Activated CD4-positive, alpha-beta T cell treated with anti-CD3 and anti-CD28 coated beads for 36 hours (primary cell): ENCODE measurements at regions not wholly inside any gene's neighbourhood (a gene's known extent, or its start where the extent isn't known, plus 50 kb on each side); places are given as distances from the start of the nearest gene placed in this dataset.
"Not testable (repeated sequence)": the region's sequence is repeated elsewhere in the genome, so short reads cannot be mapped to it uniquely, and the experiment has no call there.

Experiments
- ATAC-seq: fragments of 200-7000 bp; cut with Tn5 transposase; one replicate; pipeline ENCODE4 v1.10.0; 2021; ENCODE audit warnings: mild to moderate bottlenecking, moderate library complexity
- CTCF ChIA-PET: fragments of 350-600 bp; sonication (Branson Sonifier 250); formaldehyde crosslinking; loops from one replicate; lab custom pipeline; 2021; ENCODE audit warnings: antibody characterized with exemption; lab: Charles Lee
- POLR2A ChIA-PET: fragments of 350-600 bp; sonication (Branson Sonifier 250); formaldehyde crosslinking; loops from one replicate; lab custom pipeline; 2021; ENCODE audit warnings: antibody characterized with exemption, inconsistent platforms; lab: Charles Lee
- DNase-seq: peaks from one replicate; pipeline ENCODE4 v3.0.0-alpha.2; 2020
- H3K27ac Mint-ChIP-seq: one replicate; pipeline ENCODE4 v1.8.0; 2021; ENCODE audit warnings: mixed read lengths
- H3K27me3 Mint-ChIP-seq: one replicate; pipeline ENCODE4 v1.8.0; 2021; ENCODE audit warnings: mixed read lengths
- H3K36me3 Mint-ChIP-seq: one replicate; pipeline ENCODE4 v1.8.0; 2021; ENCODE audit warnings: low read depth, mixed read lengths
- H3K4me1 Mint-ChIP-seq: one replicate; pipeline ENCODE4 v1.8.0; 2021; ENCODE audit warnings: mixed read lengths
- H3K4me3 Mint-ChIP-seq: one replicate; pipeline ENCODE4 v1.8.0; 2021; ENCODE audit warnings: mild to moderate bottlenecking, moderate library complexity, mixed read lengths
- H3K9me3 Mint-ChIP-seq: one replicate; pipeline ENCODE4 v1.8.0; 2021; ENCODE audit warnings: low read depth, mixed read lengths
- intact Hi-C, 2 experiments: fragments of 100-400 bp; cut with DNase I in 1 of 2; cut with micrococcal nuclease in 1 of 2; formaldehyde crosslinking; loops; one replicate each; pipeline versions ENCODE4 v1.14.2 to v1.15.1; 2022 to 2024; cut with DNase I, micrococcal nuclease

DNA sequence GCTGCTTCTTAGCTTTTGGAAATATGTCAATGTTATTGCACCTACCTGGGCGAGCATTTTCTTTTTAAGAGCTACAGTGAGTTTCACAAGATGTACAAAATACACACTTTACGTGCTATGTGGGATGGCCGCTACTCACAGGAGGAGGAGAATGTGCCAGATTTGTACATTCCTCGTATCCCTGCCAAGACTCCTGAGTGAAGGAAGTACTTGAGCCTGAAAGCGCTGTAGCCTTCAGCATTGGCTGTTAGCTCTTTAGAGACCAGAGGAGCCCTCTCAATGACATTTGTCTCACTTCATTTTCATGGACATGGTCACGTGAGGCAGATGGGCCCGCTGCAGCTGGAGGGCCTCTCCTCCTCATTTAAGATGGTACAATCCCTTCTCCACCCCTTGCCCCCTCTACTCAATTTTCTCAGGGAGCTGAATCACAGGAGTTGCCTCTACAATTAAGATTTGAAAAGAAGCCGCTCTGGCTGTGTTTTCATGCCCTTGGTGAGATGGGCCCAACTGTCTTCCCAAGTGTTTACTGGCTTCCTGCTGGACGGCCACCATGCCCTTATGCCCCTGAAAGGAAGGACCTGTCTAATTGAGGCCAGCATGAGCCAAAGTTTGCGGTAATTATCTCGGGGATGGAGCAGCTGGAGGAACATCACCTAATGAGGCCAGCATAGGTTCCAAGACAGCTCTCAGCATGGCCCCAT is 442.6 kb downstream of the PRDM2 start:
- no peaks in the 10 kb centered on the region for H3K27me3 Mint-ChIP-seq
- no peaks in the 10 kb centered on the region for H3K4me1 Mint-ChIP-seq
- H3K36me3 Mint-ChIP-seq = no peaks in the 10 kb centered on the region
- ChIA-PET CTCF (interaction anchor here (0.7 kb wide), 1 partner anchor 11 kb away, joined by 3 read pairs; no protein-coding TSS in a partner anchor), POLR2A (no interaction called here)
- ATAC-seq = no peak
- H3K9me3 Mint-ChIP-seq = no peaks in the 10 kb centered on the region
- H3K4me3 Mint-ChIP-seq = no peak overlapping the region
- DNase-seq = no peak
- H3K27ac Mint-ChIP-seq = no peak overlapping the region
- intact Hi-C loops = no loop called here

DNA sequence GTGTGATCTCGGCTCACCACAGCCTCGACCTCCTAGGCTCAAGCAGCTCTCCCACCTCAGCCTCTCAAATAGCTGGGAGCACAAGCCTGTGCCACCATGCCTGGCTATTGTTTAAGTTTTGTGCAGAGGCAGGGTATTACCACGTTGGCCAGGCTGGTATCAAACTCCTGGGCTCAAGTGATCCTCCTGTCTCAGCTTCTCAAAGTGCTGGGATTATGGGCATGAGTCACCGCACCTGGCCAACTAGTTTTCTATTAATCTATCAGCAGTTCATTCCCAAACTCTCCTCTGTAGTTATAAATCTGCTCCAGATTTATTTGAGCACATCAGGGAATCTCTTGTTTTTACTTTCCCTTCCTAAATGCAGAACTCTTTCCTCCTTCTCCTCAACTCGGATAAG is 443.8 kb downstream of the PRDM2 start:
- H3K27me3 Mint-ChIP-seq = peaks cover 3% of the 10 kb centered on the region
- H3K27ac Mint-ChIP-seq = no peak overlapping the region
- H3K9me3 Mint-ChIP-seq = no peaks in the 10 kb centered on the region
- no peak overlapping the region for H3K4me3 Mint-ChIP-seq
- intact Hi-C loops = no loop called here
- H3K4me1 Mint-ChIP-seq = no peaks in the 10 kb centered on the region
- DNase-seq = no peak
- POLR2A ChIA-PET = no interaction called here
- ATAC-seq = no peak
- CTCF ChIA-PET = no interaction called here
- H3K36me3 Mint-ChIP-seq = no peaks in the 10 kb centered on the region

DNA sequence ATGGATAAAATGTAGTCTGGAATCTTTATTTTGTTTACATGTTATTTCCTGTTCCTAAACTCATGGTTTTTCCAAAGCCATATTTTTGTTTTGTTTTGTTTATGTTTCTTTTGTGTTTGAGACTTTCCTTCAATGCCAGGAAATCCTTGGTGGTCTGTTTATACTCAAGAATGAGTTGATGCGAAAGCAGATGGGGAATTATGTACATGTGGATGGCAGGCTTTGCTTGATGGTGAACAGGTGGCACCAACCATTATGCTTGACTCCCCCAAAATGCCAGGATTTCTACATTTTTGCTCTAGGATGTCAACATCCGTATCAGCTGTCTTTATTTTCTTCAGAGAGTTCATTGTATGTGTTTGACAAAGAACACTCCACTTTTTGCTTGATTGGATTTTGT is 448.5 kb downstream of the PRDM2 start:
- ChIA-PET POLR2A (no interaction called here), CTCF (no interaction called here)
- Mint-ChIP-seq H3K4me3 (no peak overlapping the region), H3K27ac (no peak overlapping the region), H3K9me3 (no peaks in the 10 kb centered on the region), H3K36me3 (no peaks in the 10 kb centered on the region), H3K4me1 (no peaks in the 10 kb centered on the region), H3K27me3 (peaks cover 7% of the 10 kb centered on the region)
- DNase-seq (no peak), ATAC-seq (no peak)
- intact Hi-C loops = no loop called here

DNA sequence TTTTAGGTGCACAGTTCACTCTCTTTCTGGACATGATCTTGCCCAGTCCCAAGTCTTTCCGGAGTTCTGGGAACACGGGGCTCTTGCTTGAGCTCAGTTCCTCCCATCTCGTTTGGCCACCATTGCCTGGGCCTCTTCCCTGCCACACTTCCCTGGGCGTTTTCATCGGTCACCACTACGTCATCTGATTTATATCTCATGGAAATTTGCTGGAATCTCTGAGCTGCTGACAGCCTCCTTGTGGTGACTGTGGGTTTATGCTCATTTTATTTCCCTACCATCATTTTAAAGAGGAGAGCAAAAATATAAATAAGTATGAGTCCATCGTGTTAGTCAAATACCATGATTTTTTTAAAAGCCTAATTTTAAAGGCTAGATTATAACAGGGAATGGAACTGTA is 449.1 kb upstream of the KAZN start:
- no peaks in the 10 kb centered on the region for H3K36me3 Mint-ChIP-seq
- no peaks in the 10 kb centered on the region for H3K4me1 Mint-ChIP-seq
- H3K4me3 Mint-ChIP-seq = no peak overlapping the region
- intact Hi-C loops = no loop called here
- no peak for DNase-seq
- H3K9me3 Mint-ChIP-seq = no peaks in the 10 kb centered on the region
- no peak overlapping the region for H3K27ac Mint-ChIP-seq
- ATAC-seq = no peak
- POLR2A ChIA-PET = no interaction called here
- H3K27me3 Mint-ChIP-seq = peaks cover 7% of the 10 kb centered on the region
- CTCF ChIA-PET = no interaction called here

DNA sequence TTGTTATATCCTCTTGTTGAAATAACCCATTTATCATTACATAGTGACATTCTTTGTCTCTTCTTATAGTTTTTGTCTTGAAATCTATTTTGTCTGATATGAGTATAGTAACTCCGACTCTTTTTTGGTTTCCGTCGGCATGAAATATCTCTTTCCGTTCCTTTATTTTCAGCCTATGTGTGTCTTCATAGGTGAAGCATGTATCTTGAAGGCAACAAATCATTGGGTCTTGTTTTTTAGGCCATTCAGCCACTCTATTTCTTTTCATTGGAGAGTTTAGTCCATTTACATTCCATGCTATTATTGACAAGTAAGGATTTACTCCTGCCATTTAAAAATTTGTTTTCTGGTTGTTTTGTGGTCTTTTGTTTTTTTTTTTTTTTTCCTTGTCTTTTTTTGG is 441.9 kb upstream of the KAZN start:
- ATAC-seq (no peak), DNase-seq (no peak)
- Mint-ChIP-seq H3K27me3 (peaks cover 5% of the 10 kb centered on the region), H3K27ac (no peak overlapping the region), H3K9me3 (peaks cover 16% of the 10 kb centered on the region), H3K4me1 (no peaks in the 10 kb centered on the region), H3K36me3 (no peaks in the 10 kb centered on the region), H3K4me3 (no peak overlapping the region)
- ChIA-PET CTCF (no interaction called here), POLR2A (no interaction called here)
- intact Hi-C loops = no loop called here

DNA sequence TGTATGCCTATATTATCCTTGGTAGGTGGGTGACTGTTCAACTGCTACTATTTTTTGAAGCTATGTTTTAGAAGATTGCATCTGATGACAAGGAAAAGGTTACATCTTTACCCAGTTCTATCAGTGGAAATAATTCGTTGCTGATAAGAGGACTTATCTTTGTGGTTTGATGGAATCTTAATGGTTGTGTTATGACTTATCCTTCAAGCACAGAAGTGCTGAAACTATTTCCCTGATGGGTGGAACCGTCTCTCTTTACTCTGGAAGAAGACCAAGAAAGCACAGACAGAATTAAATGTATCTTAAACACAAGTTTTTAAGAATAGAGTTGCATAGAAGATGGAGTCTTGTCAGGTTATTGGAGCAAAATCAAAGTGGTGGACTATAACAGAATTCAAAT is 437.7 kb upstream of the KAZN start:
- POLR2A ChIA-PET = no interaction called here
- CTCF ChIA-PET = interaction anchor here (0.8 to 0.9 kb wide), 2 partner anchors 20 to 74 kb away, joined by 3 read pairs; no protein-coding TSS in a partner anchor
- Mint-ChIP-seq H3K9me3 (peaks cover 20% of the 10 kb centered on the region), H3K4me1 (no peaks in the 10 kb centered on the region), H3K36me3 (no peaks in the 10 kb centered on the region), H3K4me3 (no peak overlapping the region), H3K27ac (no peak overlapping the region), H3K27me3 (peaks cover 2% of the 10 kb centered on the region)
- intact Hi-C loops = no loop called here
- ATAC-seq = no peak
- no peak for DNase-seq

DNA sequence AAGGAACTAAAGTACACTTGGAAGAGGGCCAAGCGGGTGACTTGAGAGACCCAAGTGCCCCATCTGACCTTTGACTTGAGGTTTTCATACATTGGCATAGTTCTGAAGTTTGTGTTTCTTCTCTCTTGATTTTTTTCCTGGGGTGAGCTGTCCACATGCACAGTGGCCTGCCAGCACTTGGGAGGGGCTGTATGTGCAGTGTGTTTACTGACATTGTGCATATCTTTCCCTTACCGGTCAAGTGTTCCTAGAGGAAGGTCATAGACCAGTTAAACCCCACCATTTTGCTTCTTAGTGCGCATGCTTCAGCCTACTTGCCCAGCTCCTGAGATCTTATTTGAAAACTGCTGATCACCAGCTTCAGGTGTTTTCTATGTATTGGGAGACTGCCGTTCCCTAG is 435.2 kb upstream of the KAZN start:
- no peaks in the 10 kb centered on the region for H3K36me3 Mint-ChIP-seq

DNA sequence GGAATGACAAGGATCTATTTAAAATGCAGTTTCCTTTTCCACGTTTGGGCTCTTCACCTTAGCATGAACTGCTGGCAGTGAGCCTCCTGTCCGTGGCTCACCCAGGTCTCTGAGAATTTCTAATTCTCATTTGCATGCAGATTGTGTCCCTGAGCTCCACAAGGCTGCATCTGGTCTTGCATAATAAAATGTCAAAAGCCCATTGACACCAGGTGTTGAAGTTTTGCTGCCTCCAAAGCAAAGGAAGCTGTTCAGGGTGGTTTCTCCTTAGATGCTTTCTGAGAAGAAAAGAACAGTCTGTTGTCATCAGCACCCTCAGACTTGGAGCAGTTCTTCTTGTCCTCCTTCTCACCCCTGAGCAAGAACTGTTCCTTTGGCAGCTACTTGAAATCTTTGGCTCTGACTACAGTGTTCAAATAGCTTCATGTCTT is 433.1 kb upstream of the KAZN start:
- Mint-ChIP-seq H3K27me3 (peaks cover 2% of the 10 kb centered on the region), H3K4me1 (no peaks in the 10 kb centered on the region), H3K27ac (no peak overlapping the region), H3K36me3 (no peaks in the 10 kb centered on the region), H3K4me3 (no peak overlapping the region), H3K9me3 (peaks cover 4% of the 10 kb centered on the region)
- DNase-seq = no peak
- no peak for ATAC-seq
- intact Hi-C loops = no loop called here
- ChIA-PET CTCF (interaction anchor here (1.2 kb wide), 1 partner anchor 887 kb away, joined by 3 read pairs; no protein-coding TSS in a partner anchor), POLR2A (no interaction called here)

More for the DNA sequence above, 435.2 kb upstream of the KAZN start:
- POLR2A ChIA-PET = no interaction called here
- ATAC-seq = no peak
- peaks cover 10% of the 10 kb centered on the region for H3K9me3 Mint-ChIP-seq
- no peak overlapping the region for H3K4me3 Mint-ChIP-seq
- CTCF ChIA-PET = interaction anchor here (0.7 kb wide), 1 partner anchor 10 kb away, joined by 3 read pairs; no protein-coding TSS in a partner anchor
- H3K27me3 Mint-ChIP-seq = peaks cover 2% of the 10 kb centered on the region
- H3K27ac Mint-ChIP-seq = no peak overlapping the region
- no peak for DNase-seq
- no peaks in the 10 kb centered on the region for H3K4me1 Mint-ChIP-seq
- intact Hi-C loops = no loop called here

DNA sequence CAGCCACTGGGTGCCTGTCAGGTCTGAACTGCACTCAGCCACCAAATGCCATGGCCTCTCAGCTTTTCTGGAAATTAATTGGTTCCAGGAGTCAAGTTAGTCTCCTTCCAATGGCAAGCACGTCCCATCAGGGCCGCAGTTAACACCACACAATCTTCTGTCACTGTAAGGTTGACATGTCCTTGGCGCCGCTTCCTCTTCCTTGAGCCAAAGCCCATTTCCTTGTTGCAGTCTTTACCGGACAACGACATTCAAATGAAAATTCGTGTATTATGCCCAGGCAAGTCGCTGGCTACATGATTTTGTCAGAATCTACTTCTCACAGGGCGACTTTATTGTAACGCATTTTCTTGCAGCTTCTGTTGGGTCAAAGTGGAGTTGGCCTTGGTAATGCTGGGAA is 430.6 kb upstream of the KAZN start:
- DNase-seq = no peak
- Mint-ChIP-seq H3K36me3 (no peaks in the 10 kb centered on the region), H3K27me3 (peaks cover 2% of the 10 kb centered on the region), H3K4me3 (no peak overlapping the region), H3K4me1 (no peaks in the 10 kb centered on the region), H3K27ac (no peak overlapping the region), H3K9me3 (peaks cover 2% of the 10 kb centered on the region)
- intact Hi-C loops = no loop called here
- ChIA-PET CTCF (no interaction called here), POLR2A (no interaction called here)
- no peak for ATAC-seq

DNA sequence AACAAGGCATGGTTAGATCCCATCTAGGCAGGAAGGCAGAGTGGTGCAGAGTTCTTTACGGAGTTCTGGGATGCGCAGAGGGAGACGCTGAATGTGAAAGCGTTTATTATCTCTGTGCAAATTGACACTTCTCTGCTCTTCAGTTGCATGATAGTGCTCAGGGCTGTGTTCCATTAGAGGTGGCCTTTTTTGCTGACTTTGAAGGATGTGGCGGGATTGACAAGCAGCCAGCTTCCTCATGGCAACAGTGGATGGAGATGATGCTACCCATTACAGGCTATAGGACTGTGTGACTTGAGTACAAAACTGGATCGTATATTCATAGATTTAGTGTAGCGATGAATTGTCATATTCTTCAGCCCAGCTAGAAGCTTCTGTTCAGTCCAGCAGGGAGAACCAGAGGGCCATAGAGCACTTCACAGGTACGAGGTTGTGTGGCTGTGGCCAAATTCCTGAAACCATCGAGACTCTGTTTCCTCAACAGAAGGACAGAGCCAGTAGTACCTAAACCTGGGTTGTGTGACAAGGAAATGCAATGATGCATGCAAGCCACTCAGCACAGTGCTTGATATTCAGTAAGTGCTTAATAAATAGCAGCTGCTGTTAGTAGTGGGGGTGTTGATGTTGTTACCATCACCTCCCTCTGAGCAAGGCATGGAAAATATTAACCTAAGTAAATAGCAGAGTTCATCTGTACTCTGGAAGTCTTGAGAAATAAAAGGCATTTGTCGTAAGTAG is 430.0 kb upstream of the KAZN start:
- no peak for DNase-seq
- ChIA-PET POLR2A (no interaction called here), CTCF (no interaction called here)
- Mint-ChIP-seq H3K9me3 (no peaks in the 10 kb centered on the region), H3K4me3 (no peak overlapping the region), H3K36me3 (no peaks in the 10 kb centered on the region), H3K4me1 (no peaks in the 10 kb centered on the region), H3K27ac (no peak overlapping the region), H3K27me3 (peaks cover 2% of the 10 kb centered on the region)
- intact Hi-C loops = no loop called here
- ATAC-seq = no peak

DNA sequence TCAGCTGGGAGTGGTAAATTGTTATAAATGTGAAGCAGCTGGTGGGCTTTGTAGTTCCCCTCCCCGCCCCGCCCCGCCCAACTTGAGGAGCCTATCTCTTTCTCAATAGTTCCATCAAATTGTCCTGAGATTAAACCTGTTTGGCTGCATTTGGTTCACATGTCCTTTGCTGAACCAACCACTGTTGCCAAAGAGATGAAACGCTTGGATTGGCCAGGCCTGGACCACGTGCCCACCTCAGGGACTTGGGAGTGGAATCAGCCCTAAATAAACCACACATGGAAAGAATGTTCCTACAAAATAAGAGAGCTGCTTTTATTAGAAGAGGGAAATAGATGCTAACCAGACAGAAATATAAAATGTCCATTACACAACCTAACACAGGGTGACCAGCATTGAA is 424.9 kb upstream of the KAZN start:
- CTCF ChIA-PET = interaction anchor here (0.6 kb wide), 1 partner anchor 11 kb away, joined by 3 read pairs; no protein-coding TSS in a partner anchor
- no peaks in the 10 kb centered on the region for H3K4me1 Mint-ChIP-seq
- intact Hi-C loops = no loop called here
- peaks cover 2% of the 10 kb centered on the region for H3K27me3 Mint-ChIP-seq
- H3K27ac Mint-ChIP-seq = no peak overlapping the region
- ATAC-seq (no peak), DNase-seq (no peak)
- no peak overlapping the region for H3K4me3 Mint-ChIP-seq
- H3K9me3 Mint-ChIP-seq = no peaks in the 10 kb centered on the region
- no peaks in the 10 kb centered on the region for H3K36me3 Mint-ChIP-seq
- POLR2A ChIA-PET = no interaction called here

DNA sequence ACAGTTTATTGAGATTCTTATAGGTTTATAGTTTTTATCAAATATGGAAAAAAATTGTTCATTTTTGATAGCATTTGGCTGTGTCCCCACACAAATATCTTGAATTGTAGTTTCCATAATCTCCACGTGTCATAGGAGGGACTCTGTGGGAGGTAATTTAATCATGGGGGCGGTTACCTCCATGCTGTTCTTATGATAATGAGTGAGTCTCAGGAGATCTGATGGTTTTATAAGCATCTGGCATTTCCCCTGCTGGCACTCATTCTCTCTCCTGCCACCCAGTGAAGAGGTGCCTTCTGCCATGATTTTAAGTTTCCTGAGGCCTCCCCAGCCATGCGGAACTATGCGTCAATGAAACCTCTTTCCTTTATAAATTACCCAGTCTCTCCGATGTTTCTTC is 420.6 kb upstream of the KAZN start:
- CTCF ChIA-PET, intact Hi-C loops, H3K4me1 Mint-ChIP-seq, ATAC-seq, POLR2A ChIA-PET, DNase-seq, H3K4me3 Mint-ChIP-seq, H3K27ac Mint-ChIP-seq, H3K9me3 Mint-ChIP-seq, H3K36me3 Mint-ChIP-seq: not testable (repeated sequence)
- H3K27me3 Mint-ChIP-seq = peaks cover 27% of the 10 kb centered on the region
